ENCODE measurements at regions not wholly inside any gene's neighbourhood (a gene's known extent, or its start where the extent isn't known, plus 50 kb on each side); places are given as distances from the start of the nearest gene placed in this dataset.

- Histone ChIP-seq H4K20me1 (ENCODE audit: insufficient read depth, low read length) (no peaks in the 10 kb centered on the region), H3K9me1 (ENCODE audit: insufficient read depth, low read length) (peaks cover 4% of the 10 kb centered on the region), H3K79me1 (ENCODE audit: low read depth in 1 of 2, low read length in 2 of 2) (no peaks in the 10 kb centered on the region), H4K5ac (ENCODE audit: low read depth, low read length) (no peak overlapping the region), H2BK5ac (ENCODE audit: low read depth, low read length, poor library complexity, severe bottlenecking) (no peak overlapping the region), H3K4me2 (ENCODE audit: low read depth, low read length) (no peak overlapping the region), H3K9me3 (ENCODE audit: control insufficient read depth, insufficient read depth, low read length) (no peaks in the 10 kb centered on the region), H3K4me3 (ENCODE audit: insufficient read depth, low read depth, low read length) (no peak overlapping the region), H2BK120ac (ENCODE audit: low read depth, low read length) (no peak overlapping the region), H3K4ac (ENCODE audit: low read depth, low read length) (no peak overlapping the region; the same call in 1 of the 2 replicates), H4K91ac (ENCODE audit: insufficient read depth, low read depth, low read length) (no peak overlapping the region), H2AK9ac (replicated peaks; ENCODE audit: low read depth, low read length, poor library complexity) (no peak overlapping the region), H3K56ac (ENCODE audit: extremely low read depth, insufficient read depth, low read length) (no peak overlapping the region), H2BK15ac (ENCODE audit: low read depth, low read length) (no peak overlapping the region), H3K27ac (ENCODE audit: insufficient read depth, low read length) (no peak overlapping the region), H2BK20ac (ENCODE audit: low read depth, low read length) (no peak overlapping the region), H3K18ac (ENCODE audit: low read depth, low read length) (no peak overlapping the region), H3K36me3 (ENCODE audit: control insufficient read depth, insufficient read depth, low read length) (no peaks in the 10 kb centered on the region), H4K8ac (ENCODE audit: low read depth in 2 of 2, low read length in 2 of 2) (no peak overlapping the region), H3K27me3 (ENCODE audit: control insufficient read depth, insufficient read depth, low read length) (peaks cover 6% of the 10 kb centered on the region), H2AK5ac (ENCODE audit: low read depth, low read length) (no peak overlapping the region), H3K4me1 (ENCODE audit: control insufficient read depth, insufficient read depth, low read length) (no peaks in the 10 kb centered on the region), H2AFZ (replicated peaks; ENCODE audit: low read length, poor library complexity) (no peak overlapping the region), H3K9ac (ENCODE audit: low read depth, low read length) (no peak overlapping the region), H3K23ac (ENCODE audit: low read depth, low read length) (no peak overlapping the region), H3K14ac (replicated peaks; ENCODE audit: low read depth, low read length) (no peak overlapping the region)
- ChIA-PET POLR2A (ENCODE audit: unreplicated experiment) (no interaction called here), CTCF (no interaction called here)
- ATAC-seq (ENCODE audit: low read depth), result no peak
- WGBS, 2 experiments (ENCODE audit: extremely low coverage in 2 of 2, insufficient read length in 1 of 2), result 90% methylated on average over 2 of the region's 7 CpGs; no CpG with 5 or more reads in 1 of the 2 experiments
- DNase-seq, result no peak
- intact Hi-C loops (cut with micrococcal nuclease), result no loop called here
- dilution Hi-C loops (cut with HindIII; ENCODE audit: low sequenced_read_pairs, unreplicated experiment), result no loop called here
- no peak for TF ChIP-seq SMC3 (IDR thresholded peaks at IDR 0.05; ENCODE audit: low read depth, low read length)
- TF ChIP-seq MXI1 (IDR thresholded peaks at IDR 0.05; ENCODE audit: borderline replicate concordance, low read depth, low read length), result no peak
- no peak for TF ChIP-seq POLR2A (IDR thresholded peaks at IDR 0.05; ENCODE audit: low read depth, low read length)
- TF ChIP-seq CEBPB (IDR thresholded peaks at IDR 0.05; ENCODE audit: low read depth, low read length), result no peak
- no peak for TF ChIP-seq MAFK (IDR thresholded peaks at IDR 0.05; ENCODE audit: low read depth, low read length)
- no peak for TF ChIP-seq RCOR1 (IDR thresholded peaks at IDR 0.05; ENCODE audit: insufficient replicate concordance, low read length)
- TF ChIP-seq USF2 (IDR thresholded peaks at IDR 0.05; ENCODE audit: low read depth, low read length), result no peak
- no peak for TF ChIP-seq ELK1 (IDR thresholded peaks at IDR 0.05; ENCODE audit: borderline replicate concordance, low read depth, low read length)
- TF ChIP-seq MAZ (IDR thresholded peaks at IDR 0.05; ENCODE audit: borderline replicate concordance, low read depth, low read length), result no peak
- TF ChIP-seq, protein P1, sequence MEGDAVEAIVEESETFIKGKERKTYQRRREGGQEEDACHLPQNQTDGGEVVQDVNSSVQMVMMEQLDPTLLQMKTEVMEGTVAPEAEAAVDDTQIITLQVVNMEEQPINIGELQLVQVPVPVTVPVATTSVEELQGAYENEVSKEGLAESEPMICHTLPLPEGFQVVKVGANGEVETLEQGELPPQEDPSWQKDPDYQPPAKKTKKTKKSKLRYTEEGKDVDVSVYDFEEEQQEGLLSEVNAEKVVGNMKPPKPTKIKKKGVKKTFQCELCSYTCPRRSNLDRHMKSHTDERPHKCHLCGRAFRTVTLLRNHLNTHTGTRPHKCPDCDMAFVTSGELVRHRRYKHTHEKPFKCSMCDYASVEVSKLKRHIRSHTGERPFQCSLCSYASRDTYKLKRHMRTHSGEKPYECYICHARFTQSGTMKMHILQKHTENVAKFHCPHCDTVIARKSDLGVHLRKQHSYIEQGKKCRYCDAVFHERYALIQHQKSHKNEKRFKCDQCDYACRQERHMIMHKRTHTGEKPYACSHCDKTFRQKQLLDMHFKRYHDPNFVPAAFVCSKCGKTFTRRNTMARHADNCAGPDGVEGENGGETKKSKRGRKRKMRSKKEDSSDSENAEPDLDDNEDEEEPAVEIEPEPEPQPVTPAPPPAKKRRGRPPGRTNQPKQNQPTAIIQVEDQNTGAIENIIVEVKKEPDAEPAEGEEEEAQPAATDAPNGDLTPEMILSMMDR (conservative IDR thresholded peaks at IDR 0.05; ENCODE audit: low read depth, low read length), result no peak
- no peak for TF ChIP-seq RAD21 (IDR thresholded peaks at IDR 0.05; ENCODE audit: low read length)
- BruUV-seq (replicated peaks), result no TSS peak
- in situ Hi-C loops (cut with MboI; ENCODE audit: low sequenced_read_pairs), result no loop called here
These were observed 95.5 kb upstream of the IVNS1ABP start for GRCh38 chr1:185412385-185413087.

Measured in IMR-90 (cell line).